GM19328 (cell line): ENCODE measurements at regions not wholly inside any gene's neighbourhood (a gene's known extent, or its start where the extent isn't known, plus 50 kb on each side); places are given as distances from the start of the nearest gene placed in this dataset.
A peak's percentile ranks its signal among the peaks of the same experiment; 100 is the strongest.
"Not testable (repeated sequence)": the region's sequence is repeated elsewhere in the genome, so short reads cannot be mapped to it uniquely, and the experiment has no call there.

Experiments used
- ATAC-seq: cut with Tn5 transposase; IDR thresholded peaks from one replicate; pipeline ENCODE4 v1.9.1; 2021; ENCODE audit warnings: mild to moderate bottlenecking, moderate library complexity; ENCODE audit not compliant: unreplicated experiment

DNA sequence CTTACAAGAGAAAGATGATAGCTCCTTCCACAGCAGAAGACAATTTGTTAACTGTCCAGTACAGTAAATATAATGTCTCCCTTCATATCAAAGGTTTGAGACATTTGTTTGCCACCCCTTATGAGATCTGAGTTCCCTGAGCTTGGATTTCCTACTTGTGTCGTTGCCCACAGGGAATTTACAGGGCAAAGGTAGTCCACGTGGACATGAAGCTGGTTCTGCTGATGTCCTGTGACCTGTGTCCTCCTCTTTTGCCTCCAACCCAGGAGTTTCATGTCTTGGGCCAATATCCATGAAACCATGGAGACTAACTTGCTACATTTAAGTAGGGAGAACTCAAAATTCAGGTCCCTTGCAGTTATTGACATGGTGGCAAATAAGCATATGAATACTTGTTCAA lies 172.2 kb upstream of the KCTD7 start:
- ATAC-seq, result not testable (repeated sequence)

- ATAC-seq, result not testable (repeated sequence)
These were observed 169.7 kb upstream of the KCTD7 start for GRCh38 chr7:66458991-66459390.

GRCh38 chr7:66459783-66460413 lies 168.8 kb upstream of the KCTD7 start:
- ATAC-seq, result not testable (repeated sequence)

DNA sequence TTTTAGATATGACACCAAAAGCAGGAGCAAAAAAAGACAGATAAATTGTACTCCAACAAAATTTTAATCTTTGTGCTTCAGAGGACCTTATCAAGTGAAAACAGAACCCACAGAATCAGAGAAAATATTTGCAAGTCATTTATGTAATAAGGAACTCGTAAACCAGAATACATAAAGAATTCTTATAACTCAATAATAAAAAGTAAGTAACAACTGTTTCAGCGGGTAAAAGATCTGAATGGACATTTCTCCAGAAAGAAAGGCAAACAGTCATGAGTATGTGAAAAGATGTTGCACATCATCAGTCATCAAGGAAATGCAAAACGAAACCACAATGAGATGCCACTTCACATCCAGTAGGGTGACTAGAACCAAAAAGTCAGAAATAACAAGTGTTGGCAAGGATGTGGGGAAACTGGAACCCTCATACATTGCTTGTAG lies 167.7 kb upstream of the KCTD7 start:
- no peak for ATAC-seq

GRCh38 chr7:66461397-66461796 lies 167.3 kb upstream of the KCTD7 start:
- ATAC-seq, result not testable (repeated sequence)

- ATAC-seq, result not testable (repeated sequence)
These were observed 165.8 kb upstream of the KCTD7 start for GRCh38 chr7:66462831-66463230.

- ATAC-seq, result no peak
These were observed 164.6 kb upstream of the KCTD7 start for GRCh38 chr7:66464059-66464458.

DNA sequence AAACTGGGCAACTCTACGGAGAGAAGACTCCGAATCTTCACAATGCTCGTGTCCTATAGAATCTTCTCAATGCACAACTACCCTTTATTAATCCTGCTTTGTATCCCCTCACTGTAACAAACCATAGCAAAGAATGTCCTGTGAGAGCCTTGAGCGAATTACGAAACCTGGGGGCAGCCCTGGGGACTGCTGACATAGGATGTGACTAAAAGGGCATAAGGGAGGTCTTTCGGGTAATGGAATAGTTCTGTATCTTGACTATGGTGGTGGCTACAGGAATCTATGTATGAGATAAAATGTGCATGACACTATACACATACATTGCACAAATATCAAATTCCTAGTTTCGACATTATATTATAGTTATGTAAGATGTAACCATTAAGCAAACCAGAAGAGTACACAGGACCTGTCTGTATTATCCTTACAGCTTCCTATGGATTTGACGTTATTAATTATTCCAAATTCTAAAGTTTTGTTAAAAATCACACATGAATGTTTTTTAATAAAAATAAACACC lies 162.5 kb upstream of the KCTD7 start:
- no peak for ATAC-seq

DNA sequence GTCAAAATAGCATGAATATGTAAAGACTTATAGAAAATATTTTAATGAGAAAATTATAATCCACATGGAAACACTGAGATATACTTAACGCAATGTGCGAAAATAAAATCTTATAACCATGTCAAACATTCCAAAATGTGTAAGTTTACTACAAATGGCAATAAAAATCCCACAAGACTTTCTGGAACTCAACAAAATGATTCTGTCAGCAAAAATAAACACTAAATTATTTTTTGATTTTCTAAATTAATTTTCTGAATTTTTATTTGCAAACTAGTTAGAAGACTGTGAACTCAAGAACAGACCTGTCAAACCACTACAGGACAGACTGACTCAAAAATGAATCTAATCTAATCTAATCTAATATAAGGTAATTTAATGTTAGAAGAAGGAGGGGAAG lies 160.8 kb upstream of the KCTD7 start:
- no peak for ATAC-seq

- ATAC-seq, result not testable (repeated sequence)
These were observed 155.6 kb upstream of the KCTD7 start for GRCh38 chr7:66473064-66473463.

DNA sequence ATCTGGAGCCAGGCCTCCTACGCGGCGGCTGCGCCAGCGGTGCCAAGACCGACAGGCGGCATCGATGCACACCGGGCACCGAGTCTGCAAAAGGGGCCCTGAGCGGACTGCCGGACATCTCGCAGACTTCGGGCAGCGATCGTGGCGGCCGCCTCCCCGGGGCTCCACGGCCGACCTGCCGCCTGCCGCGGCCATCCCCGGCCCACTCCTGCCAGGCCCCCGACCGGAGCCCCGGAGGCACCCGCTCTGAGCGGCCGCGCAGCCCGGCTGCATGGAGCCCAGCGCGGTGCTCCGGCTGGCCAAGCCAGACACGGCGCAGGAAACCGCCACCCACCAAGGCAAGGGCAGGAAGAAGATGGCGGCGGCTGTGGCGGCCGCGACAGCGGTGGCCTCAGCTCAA lies 154.2 kb upstream of the KCTD7 start:
- no peak for ATAC-seq

DNA sequence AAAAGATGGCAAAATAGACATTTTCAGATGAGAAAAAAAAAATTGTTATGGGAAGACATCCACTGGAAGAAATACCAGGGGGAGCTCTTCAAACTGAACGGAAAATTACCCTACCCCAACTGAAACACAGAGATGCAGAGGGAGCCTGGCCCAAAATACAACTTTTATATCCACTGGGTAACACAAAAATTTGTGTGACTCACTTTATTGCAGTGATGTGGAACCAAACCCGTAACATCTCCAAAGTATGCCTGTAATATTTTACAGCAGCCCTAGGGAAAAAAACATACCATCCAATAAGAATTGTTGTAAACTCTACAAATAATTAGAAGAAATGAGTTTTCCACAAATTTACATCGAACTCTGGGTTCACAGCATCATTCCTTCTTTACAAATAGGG lies 152.6 kb upstream of the KCTD7 start:
- not testable (repeated sequence) for ATAC-seq

GRCh38 chr7:66477822-66478397 lies 150.8 kb upstream of the KCTD7 start:
- ATAC-seq, result not testable (repeated sequence)

GRCh38 chr7:66481229-66481628 lies 147.5 kb upstream of the KCTD7 start:
- not testable (repeated sequence) for ATAC-seq

- ATAC-seq, result not testable (repeated sequence)
These were observed 139.6 kb upstream of the KCTD7 start for GRCh38 chr7:66489065-66489464.

DNA sequence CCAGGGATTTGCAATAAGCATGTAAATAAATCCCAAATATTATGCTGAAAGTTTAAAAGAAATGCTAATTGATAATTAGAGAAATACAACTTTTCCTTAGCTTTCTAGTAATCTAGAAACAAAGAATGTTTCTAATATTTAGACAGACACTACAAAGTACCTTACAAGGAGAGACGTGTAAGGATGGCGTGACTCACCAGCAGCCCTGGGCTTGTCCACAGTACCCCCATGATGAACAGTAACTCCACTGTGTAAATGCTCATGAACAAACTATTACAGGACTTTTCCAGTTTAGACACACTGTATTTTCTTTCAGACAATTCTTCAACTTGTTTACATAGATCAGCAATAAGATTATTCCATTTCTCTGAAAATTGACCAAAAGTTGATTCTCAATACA lies 138.9 kb upstream of the KCTD7 start:
- ATAC-seq, result not testable (repeated sequence)

DNA sequence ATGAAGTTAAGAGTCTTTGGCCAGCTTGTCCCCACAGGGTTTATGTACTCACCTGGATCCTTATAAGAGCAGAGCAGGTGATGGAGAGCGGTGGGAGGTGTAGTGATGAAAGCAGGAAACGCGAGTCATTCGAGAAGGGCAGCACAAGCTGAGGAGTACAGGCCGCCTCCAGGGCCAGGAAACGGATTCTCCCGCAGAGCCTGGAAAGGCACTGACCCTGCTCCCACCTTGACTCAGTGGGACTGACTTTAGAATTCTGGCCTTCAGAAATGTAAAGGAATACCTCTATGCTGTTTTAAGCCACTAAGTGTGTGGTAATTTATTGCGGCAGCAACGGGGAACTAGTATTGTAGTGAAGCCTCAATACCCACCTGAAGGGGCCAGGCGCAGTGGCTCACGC lies 137.7 kb upstream of the KCTD7 start:
- not testable (repeated sequence) for ATAC-seq

DNA sequence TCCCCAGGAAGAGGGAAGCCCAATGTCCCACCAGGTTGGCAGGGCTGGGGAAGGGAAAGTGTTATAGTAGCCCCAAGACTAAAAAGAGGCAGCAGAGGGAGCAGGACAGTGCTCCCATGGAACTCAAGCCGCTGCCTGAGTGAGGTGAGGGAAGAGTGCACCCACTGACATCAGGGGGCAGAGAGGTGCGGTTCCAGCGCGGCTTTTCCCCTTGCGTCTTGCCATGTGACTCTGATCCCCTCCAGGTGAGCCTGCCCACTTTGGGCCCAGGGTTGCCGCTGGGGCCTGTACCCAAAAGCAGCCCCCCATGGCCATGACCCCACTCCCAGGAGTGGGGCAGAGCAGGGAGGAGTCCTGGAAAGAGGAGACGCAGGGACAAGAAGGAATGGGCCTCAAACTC lies 136.3 kb upstream of the KCTD7 start:
- ATAC-seq, result not testable (repeated sequence)

DNA sequence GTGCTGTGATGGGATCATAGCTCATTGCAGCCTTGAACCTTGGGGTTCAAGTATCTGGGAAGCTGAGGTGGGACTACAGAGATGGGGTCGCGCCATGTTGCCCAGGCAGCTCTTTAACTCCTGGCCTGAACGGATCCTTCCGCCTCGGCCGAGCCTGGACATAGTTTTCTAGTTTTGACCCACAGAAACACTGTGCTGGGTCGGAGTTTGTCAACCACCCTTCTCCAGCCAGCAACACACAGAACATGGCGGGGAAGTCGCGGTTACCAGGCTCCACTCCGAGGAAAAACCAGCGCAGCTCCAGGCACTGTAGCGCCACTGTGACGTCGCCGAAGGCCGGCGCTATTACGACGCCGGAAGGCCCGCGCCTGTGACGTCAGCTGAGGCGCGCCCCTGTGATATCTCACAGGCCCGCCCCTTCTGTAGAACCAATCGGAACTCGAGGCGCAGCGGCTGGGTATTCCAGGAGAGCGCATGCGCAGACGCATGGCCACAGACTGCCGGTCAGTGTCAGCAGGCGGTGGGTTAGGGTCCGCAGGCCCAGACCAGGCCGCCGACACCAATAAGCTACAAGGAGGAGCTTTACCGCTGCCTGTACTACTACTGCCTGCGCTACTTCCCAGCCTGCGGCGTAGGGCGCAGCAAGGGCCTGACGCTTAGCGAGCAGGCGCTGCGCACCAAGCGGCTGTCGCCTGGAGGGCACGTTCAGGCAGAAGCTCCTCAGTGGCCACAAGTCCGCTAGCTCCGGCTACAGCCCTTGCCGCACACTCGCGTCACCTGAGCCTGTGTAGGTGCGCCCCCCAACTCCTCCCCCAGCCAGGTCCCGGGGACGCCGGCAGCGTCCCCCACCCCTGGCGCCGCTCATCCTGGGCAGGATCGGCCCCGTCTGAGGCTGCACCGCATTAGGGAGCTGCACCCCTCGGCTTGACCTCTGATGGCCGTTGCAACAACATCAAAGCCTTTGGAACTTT lies 135.2 kb upstream of the KCTD7 start:
- ATAC-seq, result peak; percentile 98

DNA sequence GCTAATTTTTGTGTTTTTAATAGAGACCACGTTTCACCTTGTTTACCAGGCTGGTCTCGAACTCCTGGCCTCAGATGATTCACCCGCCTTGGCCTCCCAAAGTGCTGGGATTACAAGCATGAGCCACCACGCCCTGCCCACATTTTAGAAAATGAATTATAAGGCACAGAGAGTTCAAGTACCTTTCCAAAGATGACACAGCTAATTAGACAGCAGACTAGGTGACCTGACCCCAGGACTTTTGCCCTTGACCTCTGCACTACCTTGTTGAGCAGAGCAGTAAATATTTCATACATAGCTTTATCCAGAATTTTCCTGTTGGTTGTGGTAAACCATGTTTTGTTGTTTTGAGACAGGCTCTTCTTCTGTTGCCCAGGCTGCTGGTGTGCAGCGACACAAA lies 131.3 kb upstream of the KCTD7 start:
- no peak for ATAC-seq

DNA sequence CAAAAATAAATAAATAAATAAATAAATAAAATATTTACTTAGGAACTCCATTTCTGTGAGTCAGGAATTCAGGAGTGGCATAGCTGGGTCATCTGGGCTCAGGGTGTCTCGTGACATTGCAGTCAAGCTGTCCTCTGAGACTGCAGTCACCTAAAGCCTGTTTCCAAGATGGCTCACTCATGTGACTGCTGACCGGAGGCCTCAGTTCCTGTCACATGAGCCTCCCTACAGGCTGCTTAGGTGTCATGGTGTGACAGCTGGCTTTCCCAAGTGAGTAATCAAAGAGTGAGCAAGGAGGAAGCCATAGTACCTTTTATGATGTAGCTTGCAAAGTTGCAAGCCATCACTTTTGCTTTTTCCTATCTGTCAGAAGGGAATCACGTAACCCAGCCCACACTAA lies 128.6 kb upstream of the KCTD7 start:
- ATAC-seq, result no peak
